Karpas-422 (cell line): ENCODE measurements at regions not wholly inside any gene's neighbourhood (a gene's known extent, or its start where the extent isn't known, plus 50 kb on each side); places are given as distances from the start of the nearest gene placed in this dataset.

ENCODE experiments used
- DNase-seq: peaks from one replicate; pipeline ENCODE4 v3.0.0-alpha.2; 2015
- H2AFZ ChIP-seq: fragments of 200-600 bp; sonication (generic); 2 replicates; pipeline ENCODE4 v1.6.1; 2014; ENCODE audit warnings: antibody characterized with exemption, low read length, mixed read lengths
- H3K27ac ChIP-seq: fragments of 200-600 bp; sonication (generic); 2 replicates; pipeline ENCODE4 v1.5.1; 2014; ENCODE audit warnings: mild to moderate bottlenecking, low read length, moderate library complexity
- H3K27me3 ChIP-seq: fragments of 200-600 bp; sonication (generic); 2 replicates; pipeline ENCODE4 v1.6.1; 2014; ENCODE audit warnings: low read length, mixed read lengths
- H3K36me3 ChIP-seq: fragments of 200-600 bp; sonication (generic); 2 replicates; pipeline ENCODE4 v1.6.1; 2014; ENCODE audit warnings: low read length, mixed read lengths; ENCODE audit not compliant: insufficient read depth
- H3K4me1 ChIP-seq: fragments of 200-600 bp; sonication (generic); 2 replicates; pipeline ENCODE4 v1.6.1; 2014; ENCODE audit warnings: mild to moderate bottlenecking, low read length, mixed read lengths
- H3K4me2 ChIP-seq: fragments of 200-600 bp; sonication (generic); 2 replicates; pipeline ENCODE4 v1.6.1; 2014; ENCODE audit warnings: low read length, low read depth, mild to moderate bottlenecking; ENCODE audit not compliant: poor library complexity, severe bottlenecking
- H3K4me3 ChIP-seq: fragments of 200-600 bp; sonication (generic); 2 replicates; pipeline ENCODE4 v1.5.1; 2014; ENCODE audit warnings: mild to moderate bottlenecking, antibody characterized with exemption, low read length, mixed read lengths
- H3K79me2 ChIP-seq: fragments of 200-600 bp; sonication (generic); 2 replicates; pipeline ENCODE4 v1.6.1; 2014; ENCODE audit warnings: mild to moderate bottlenecking, low read length, mixed read lengths
- H3K9ac ChIP-seq: fragments of 200-600 bp; sonication (generic); 2 replicates; pipeline ENCODE4 v1.6.0; 2014; ENCODE audit warnings: low read length
- H3K9me2 ChIP-seq: fragments of 200-600 bp; sonication (generic), shearing (Covaris generic); replicated peaks from 2 replicates; pipeline ENCODE4 v1.6.0; 2014; ENCODE audit warnings: mild to moderate bottlenecking, low read length, moderate library complexity; ENCODE audit not compliant: insufficient read depth
- H3K9me3 ChIP-seq: fragments of 300-700, 200-600 bp; sonication (generic); 2 replicates; pipeline ENCODE4 v1.6.1; 2014; ENCODE audit warnings: low read length, mixed read lengths
- H4K20me1 ChIP-seq: fragments of 200-600 bp; sonication (generic); 2 replicates; pipeline ENCODE4 v1.6.1; 2014; ENCODE audit warnings: mild to moderate bottlenecking, antibody characterized with exemption, low read length, low read depth; ENCODE audit not compliant: insufficient read depth

DNA sequence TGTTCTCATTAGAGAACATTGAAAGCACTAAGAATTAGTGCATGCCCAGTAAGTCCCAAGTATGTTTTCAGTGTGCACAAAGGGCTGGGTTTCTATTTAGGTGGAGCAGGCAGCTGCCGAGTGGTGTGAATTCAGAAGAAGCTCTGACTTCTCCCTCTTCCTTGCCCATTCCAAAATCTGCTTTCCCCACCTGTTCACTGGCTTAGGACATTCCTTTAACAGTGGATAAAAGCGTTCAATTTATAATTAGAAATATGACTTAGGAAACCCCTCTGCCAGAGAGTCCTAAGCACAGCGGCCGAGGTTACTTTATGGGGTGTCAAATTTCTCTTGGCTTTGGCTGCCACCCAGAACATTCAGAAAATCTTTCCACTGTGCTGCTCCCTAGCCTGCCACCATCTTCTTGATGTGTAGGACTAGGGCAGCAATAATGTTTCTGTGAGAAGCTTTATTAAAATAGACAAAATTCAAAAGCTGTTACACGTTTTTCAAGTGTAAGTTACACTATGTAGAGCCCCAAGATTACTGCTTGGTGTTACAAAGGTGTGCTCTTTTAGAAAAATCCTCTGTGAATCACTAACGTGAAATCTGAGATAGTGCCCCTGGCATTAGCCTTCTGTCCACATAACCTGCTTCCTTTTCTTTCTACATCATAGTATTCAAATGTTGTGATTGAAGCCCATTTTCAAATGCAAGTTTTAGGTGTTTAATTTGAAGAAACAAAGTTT lies 191.6 kb upstream of the ANKRD50 start:
- Histone ChIP-seq H3K79me2 (no peaks in the 10 kb centered on the region), H3K27me3 (no peaks in the 10 kb centered on the region), H3K9me3 (no peaks in the 10 kb centered on the region), H4K20me1 (no peaks in the 10 kb centered on the region), H3K36me3 (no peaks in the 10 kb centered on the region), H3K4me3 (no peak overlapping the region), H3K9ac (no peak overlapping the region), H2AFZ (no peak overlapping the region), H3K9me2 (no peaks in the 10 kb centered on the region), H3K27ac (no peak overlapping the region), H3K4me1 (no peaks in the 10 kb centered on the region), H3K4me2 (no peak overlapping the region)
- DNase-seq = no peak

DNA sequence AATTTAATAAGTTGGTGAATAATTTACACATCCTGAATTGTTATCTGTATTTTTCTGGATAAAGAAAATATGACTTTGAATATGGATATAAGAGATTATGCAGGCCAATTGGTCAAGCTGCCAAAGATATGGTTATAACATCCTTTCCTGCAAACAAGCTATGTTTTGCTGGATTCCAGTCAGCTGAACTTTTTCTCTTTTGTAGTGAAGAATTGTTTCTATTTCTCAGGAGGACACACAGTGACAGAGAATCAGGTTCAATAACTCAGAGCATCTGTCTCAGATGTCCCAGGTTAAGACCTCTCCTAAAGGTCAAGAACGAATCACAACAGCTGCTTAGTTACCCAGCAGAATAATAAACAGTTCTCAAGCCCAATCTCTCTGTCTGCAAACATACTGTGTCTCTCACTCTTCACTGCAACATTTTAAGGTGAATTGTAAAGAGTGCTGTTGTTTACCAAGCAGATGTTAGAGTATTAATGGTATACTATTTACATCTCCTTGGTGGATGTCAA lies 189.5 kb upstream of the ANKRD50 start:
- no peak overlapping the region for H3K9ac ChIP-seq
- H3K36me3 ChIP-seq = no peaks in the 10 kb centered on the region
- H2AFZ ChIP-seq = no peak overlapping the region
- H3K79me2 ChIP-seq = no peaks in the 10 kb centered on the region
- no peak for DNase-seq
- no peak overlapping the region for H3K4me3 ChIP-seq
- H3K4me1 ChIP-seq = no peaks in the 10 kb centered on the region
- H3K9me3 ChIP-seq = no peaks in the 10 kb centered on the region
- H3K27ac ChIP-seq = no peak overlapping the region
- H3K4me2 ChIP-seq = no peak overlapping the region
- H3K27me3 ChIP-seq = no peaks in the 10 kb centered on the region
- no peaks in the 10 kb centered on the region for H3K9me2 ChIP-seq
- H4K20me1 ChIP-seq = no peaks in the 10 kb centered on the region

DNA sequence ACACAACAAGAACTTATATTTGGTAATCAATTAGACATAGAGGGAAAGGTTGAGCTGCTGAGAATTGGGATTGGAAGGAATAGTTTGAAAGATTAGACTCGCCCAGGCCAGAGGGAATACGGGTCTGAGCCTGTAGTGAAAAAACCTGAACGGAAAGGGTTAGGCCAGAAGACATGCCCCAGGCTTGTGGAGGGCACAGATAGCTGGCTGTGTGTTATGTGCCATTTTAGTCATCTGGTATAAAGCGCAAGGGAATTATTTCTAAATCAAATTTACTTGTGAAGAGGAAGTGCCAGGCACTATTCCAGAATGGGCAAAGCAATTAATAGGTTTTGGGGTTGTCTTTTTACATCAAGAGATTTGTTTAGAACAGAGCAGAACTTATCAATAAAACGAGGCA lies 187.5 kb upstream of the ANKRD50 start:
- Histone ChIP-seq H3K4me1 (no peaks in the 10 kb centered on the region), H3K9ac (no peak overlapping the region), H3K9me2 (no peaks in the 10 kb centered on the region), H4K20me1 (no peaks in the 10 kb centered on the region), H3K4me2 (no peak overlapping the region), H3K36me3 (no peaks in the 10 kb centered on the region), H3K9me3 (peaks cover 3% of the 10 kb centered on the region; the same call in 1 of the 2 replicates), H2AFZ (no peak overlapping the region), H3K27me3 (no peaks in the 10 kb centered on the region), H3K27ac (no peak overlapping the region), H3K79me2 (no peaks in the 10 kb centered on the region), H3K4me3 (no peak overlapping the region)
- no peak for DNase-seq

DNA sequence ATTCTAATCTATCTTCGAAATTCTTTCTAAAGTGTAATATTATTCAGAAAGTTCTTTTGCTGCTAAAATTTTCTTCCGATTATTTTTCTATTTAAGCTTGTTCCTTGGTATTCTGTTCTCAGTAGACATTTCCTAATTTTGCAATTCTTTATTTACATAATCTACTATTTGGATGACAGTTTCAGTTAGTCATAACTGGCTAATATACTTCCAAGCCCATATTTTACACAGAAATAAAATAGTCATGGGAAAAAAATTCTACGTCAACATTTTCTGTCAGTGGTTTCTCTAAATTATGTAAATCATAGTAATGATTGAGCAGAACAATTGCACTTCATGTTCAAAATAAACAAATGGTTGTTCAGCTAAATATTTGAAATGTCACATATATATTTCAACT lies 178.0 kb upstream of the ANKRD50 start:
- Histone ChIP-seq H3K4me1 (no peaks in the 10 kb centered on the region), H2AFZ (no peak overlapping the region), H3K79me2 (no peaks in the 10 kb centered on the region), H3K36me3 (no peaks in the 10 kb centered on the region), H3K9me2 (no peaks in the 10 kb centered on the region), H4K20me1 (no peaks in the 10 kb centered on the region), H3K9me3 (peaks cover 18% of the 10 kb centered on the region), H3K4me3 (no peak overlapping the region), H3K27me3 (no peaks in the 10 kb centered on the region), H3K9ac (no peak overlapping the region), H3K27ac (no peak overlapping the region), H3K4me2 (no peak overlapping the region)
- DNase-seq = no peak

DNA sequence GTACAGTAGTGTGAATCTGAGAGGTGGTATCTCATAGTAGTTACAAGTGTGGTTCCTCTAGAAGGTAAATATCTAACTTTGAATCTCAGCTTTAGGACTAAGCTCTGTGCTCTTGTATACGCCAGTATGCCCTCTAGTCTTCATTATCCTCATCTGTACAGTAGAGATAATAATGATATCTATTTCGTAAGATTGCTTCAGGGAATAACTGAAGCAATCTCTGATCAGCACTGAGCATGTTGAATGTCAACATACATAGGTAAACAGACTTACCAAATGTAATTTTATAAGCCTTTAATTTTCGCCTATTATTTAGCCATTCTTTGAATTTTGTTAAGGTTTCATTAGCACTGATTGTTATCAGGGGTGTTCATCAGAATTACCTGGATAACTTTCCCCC lies 175.2 kb upstream of the ANKRD50 start:
- no peaks in the 10 kb centered on the region for H4K20me1 ChIP-seq
- H3K36me3 ChIP-seq = no peaks in the 10 kb centered on the region
- no peak overlapping the region for H2AFZ ChIP-seq
- no peak overlapping the region for H3K27ac ChIP-seq
- H3K4me2 ChIP-seq = no peak overlapping the region
- no peak overlapping the region for H3K9ac ChIP-seq
- no peaks in the 10 kb centered on the region for H3K4me1 ChIP-seq
- H3K9me2 ChIP-seq = no peaks in the 10 kb centered on the region
- no peaks in the 10 kb centered on the region for H3K27me3 ChIP-seq
- H3K4me3 ChIP-seq = no peak overlapping the region
- H3K79me2 ChIP-seq = no peaks in the 10 kb centered on the region
- H3K9me3 ChIP-seq = peaks cover 15% of the 10 kb centered on the region
- DNase-seq = no peak

DNA sequence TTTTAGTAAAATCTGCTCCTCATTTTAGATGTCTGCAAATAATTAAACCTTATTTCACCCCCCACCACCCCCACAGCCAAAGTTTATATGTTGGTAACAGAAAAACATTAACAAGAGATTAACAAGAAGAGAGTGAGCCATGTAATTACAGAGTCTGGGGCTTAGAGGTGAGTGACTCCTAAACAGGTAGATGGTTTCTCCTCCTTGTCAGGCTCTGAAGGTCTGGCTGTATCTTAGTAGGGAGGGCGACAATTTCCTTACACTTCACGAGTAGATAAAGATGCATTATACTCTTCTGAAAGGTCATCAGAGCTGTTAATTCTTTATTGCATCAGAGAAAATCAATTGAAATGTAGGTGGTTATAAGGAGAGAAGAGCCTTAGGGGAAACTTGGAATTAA lies 171.8 kb upstream of the ANKRD50 start:
- Histone ChIP-seq H3K4me2 (no peak overlapping the region), H3K9me3 (peaks cover 12% of the 10 kb centered on the region), H4K20me1 (no peaks in the 10 kb centered on the region), H2AFZ (no peak overlapping the region), H3K4me3 (no peak overlapping the region), H3K9me2 (no peaks in the 10 kb centered on the region), H3K9ac (no peak overlapping the region), H3K36me3 (no peaks in the 10 kb centered on the region), H3K4me1 (no peaks in the 10 kb centered on the region), H3K27me3 (no peaks in the 10 kb centered on the region), H3K79me2 (no peaks in the 10 kb centered on the region), H3K27ac (no peak overlapping the region)
- DNase-seq = no peak

DNA sequence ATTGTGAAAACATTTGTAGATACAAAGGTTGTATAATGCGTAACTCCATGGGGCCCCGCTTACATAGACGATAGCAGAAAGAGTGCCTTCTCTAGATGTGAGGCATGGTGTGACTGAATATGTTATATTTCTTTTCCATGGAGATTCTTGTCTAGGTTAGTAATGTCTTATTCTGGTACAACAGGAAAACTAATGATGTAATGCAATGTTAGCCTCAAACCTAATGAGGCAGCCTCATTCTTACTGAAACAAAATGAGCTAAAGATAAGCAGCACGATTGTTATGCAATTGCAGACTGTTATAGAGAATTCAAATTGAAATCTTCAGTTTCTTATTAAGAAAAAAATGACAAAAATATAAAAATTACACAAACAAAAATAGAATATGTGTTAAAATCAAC lies 171.1 kb upstream of the ANKRD50 start:
- Histone ChIP-seq H3K9ac (no peak overlapping the region), H3K79me2 (no peaks in the 10 kb centered on the region), H3K36me3 (no peaks in the 10 kb centered on the region), H3K4me1 (no peaks in the 10 kb centered on the region), H3K9me2 (no peaks in the 10 kb centered on the region), H3K4me2 (no peak overlapping the region), H4K20me1 (no peaks in the 10 kb centered on the region), H3K27ac (no peak overlapping the region), H3K9me3 (peaks cover 9% of the 10 kb centered on the region), H3K4me3 (no peak overlapping the region), H3K27me3 (no peaks in the 10 kb centered on the region), H2AFZ (no peak overlapping the region)
- no peak for DNase-seq

DNA sequence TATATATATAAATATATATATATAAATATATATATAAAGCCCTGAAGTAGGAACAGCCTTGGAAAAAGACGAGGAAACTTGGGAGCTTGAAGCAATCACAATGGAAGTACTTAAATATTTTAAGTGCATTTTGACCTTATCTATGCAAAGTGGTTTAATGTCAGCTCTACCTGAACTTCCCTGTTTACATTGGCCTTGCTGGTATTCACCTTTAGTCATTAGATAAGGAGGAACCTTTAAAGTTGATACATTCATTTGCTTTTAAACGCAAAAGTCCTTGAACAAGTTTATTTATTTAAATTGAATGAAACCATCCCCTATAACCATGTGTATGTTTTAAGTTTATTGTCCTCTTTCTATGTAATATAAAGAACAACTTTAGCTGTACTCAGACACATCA lies 166.7 kb upstream of the ANKRD50 start:
- Histone ChIP-seq H3K9me2 (no peaks in the 10 kb centered on the region), H3K4me2 (no peak overlapping the region), H3K9me3 (peaks cover 12% of the 10 kb centered on the region), H3K79me2 (no peaks in the 10 kb centered on the region), H3K4me3 (no peak overlapping the region), H4K20me1 (no peaks in the 10 kb centered on the region), H2AFZ (no peak overlapping the region), H3K27me3 (no peaks in the 10 kb centered on the region), H3K4me1 (no peaks in the 10 kb centered on the region), H3K36me3 (no peaks in the 10 kb centered on the region), H3K27ac (no peak overlapping the region), H3K9ac (no peak overlapping the region)
- DNase-seq = no peak

DNA sequence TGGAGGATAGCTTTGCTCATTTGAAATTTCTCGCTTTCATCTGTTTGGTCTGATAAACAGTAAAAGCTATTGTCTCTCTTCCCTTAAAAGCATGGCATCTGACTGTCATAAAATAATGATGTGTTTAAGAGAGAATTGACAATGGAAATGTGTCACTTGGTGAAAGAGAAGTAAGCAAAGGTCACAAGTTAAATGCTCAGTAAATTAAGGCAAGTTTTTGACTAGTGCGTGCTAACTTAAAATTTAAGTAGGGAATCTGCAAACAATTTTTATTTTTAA lies 161.6 kb upstream of the ANKRD50 start:
- Histone ChIP-seq H3K79me2 (no peaks in the 10 kb centered on the region), H3K36me3 (no peaks in the 10 kb centered on the region), H3K4me1 (no peaks in the 10 kb centered on the region), H3K27ac (no peak overlapping the region), H3K4me2 (no peak overlapping the region), H4K20me1 (no peaks in the 10 kb centered on the region), H3K9me2 (no peaks in the 10 kb centered on the region), H3K27me3 (no peaks in the 10 kb centered on the region), H3K9me3 (peaks cover 18% of the 10 kb centered on the region), H2AFZ (no peak overlapping the region), H3K9ac (no peak overlapping the region), H3K4me3 (no peak overlapping the region)
- no peak for DNase-seq
